Aorta (tissue), 5 donors: ENCODE measurements at regions not wholly inside any gene's neighbourhood (a gene's known extent, or its start where the extent isn't known, plus 50 kb on each side); places are given as distances from the start of the nearest gene placed in this dataset.

Experiments used
- ATAC-seq: fragments of 200-7000 bp; cut with Tn5 transposase; one replicate; pipeline ENCODE4 v1.9.1; 2022; ENCODE audit warnings: moderate library complexity; ENCODE audit not compliant: low FRiP score
- DNase-seq, 2 donors: peaks; one replicate each; pipeline ENCODE4 v3.0.0-alpha.2; 2020
- H3K27ac ChIP-seq, 2 donors: one replicate each; pipeline ENCODE4 v1.5.1; 2013; ENCODE audit warnings: low read length in 2 of 2, mild to moderate bottlenecking in 2 of 2, moderate library complexity in 2 of 2, control low read depth in 1 of 2, inconsistent platforms in 1 of 2, low read depth in 1 of 2
- H3K27me3 ChIP-seq, 2 donors: one replicate each; pipeline ENCODE4 v1.6.1; 2013; ENCODE audit warnings: control low read depth in 1 of 2, low read length in 1 of 2, mild to moderate bottlenecking in 1 of 2, moderate library complexity in 1 of 2; ENCODE audit not compliant: insufficient read depth in 2 of 2, control insufficient read depth in 1 of 2
- H3K36me3 ChIP-seq, 2 donors: one replicate each; pipeline ENCODE4 v1.6.1; 2013; ENCODE audit warnings: control low read depth in 1 of 2, low read length in 1 of 2, mild to moderate bottlenecking in 1 of 2; ENCODE audit not compliant: insufficient read depth in 2 of 2, control insufficient read depth in 1 of 2
- H3K4me1 ChIP-seq, 2 donors: one replicate each; pipeline ENCODE4 v1.6.1; 2013; ENCODE audit warnings: low read length in 2 of 2, control low read depth in 1 of 2, mild to moderate bottlenecking in 1 of 2, moderate library complexity in 1 of 2; ENCODE audit not compliant: insufficient read depth in 2 of 2, control insufficient read depth in 1 of 2
- H3K4me3 ChIP-seq, 2 donors: one replicate each; pipeline ENCODE4 v1.5.1; 2013; ENCODE audit warnings: low read length in 2 of 2, control low read depth in 1 of 2, mild to moderate bottlenecking in 1 of 2
- H3K9me3 ChIP-seq: one replicate; pipeline ENCODE4 v1.6.1; 2013; ENCODE audit warnings: mild to moderate bottlenecking, low read length; ENCODE audit not compliant: control insufficient read depth
- WGBS, 2 donors: extraction: QIAGEN DNeasy Blood & Tissue Kit; methylation state at CpG; one replicate each; pipeline ENCODE4 v1.1.7; 2013; 5-methylcytosine and 5-hydroxymethylcytosine counted together
- intact Hi-C, 2 donors: fragments of 100-400 bp; cut with DNase I; formaldehyde crosslinking; loops; one replicate each; pipeline versions ENCODE4 v1.14.2 to v1.15.0; 2022
- donor health status: healthy with polysubstance abuse.
- donor health status: Bipolar disorder and iron deficiency.
- donor health status: DM: no; HTN: no; CAD: no.
- donor health status: DM: no; HTN: no; CAD: no.
- donor health status: DM: yes; HTN: yes; CAD: no.

GRCh38 chr7:54015251-54015650 is 526.9 kb upstream of the VSTM2A start:
- DNase-seq (no peak), ATAC-seq (no peak)
- no peak overlapping the region for H3K27ac ChIP-seq
- intact Hi-C loops: no loop called here
- H3K4me3 ChIP-seq: no peak overlapping the region
- no peaks in the 10 kb centered on the region for H3K4me1 ChIP-seq
- no peaks in the 10 kb centered on the region for H3K9me3 ChIP-seq
- no peaks in the 10 kb centered on the region for H3K27me3 ChIP-seq
- WGBS, 2 donors: 63 to 64% methylated on average over 2 of the region's 2 CpGs
- no peaks in the 10 kb centered on the region for H3K36me3 ChIP-seq

- Histone ChIP-seq H3K4me3 (no peak overlapping the region), H3K27me3 (no peaks in the 10 kb centered on the region), H3K9me3 (peaks cover 1% of the 10 kb centered on the region), H3K4me1 (no peaks in the 10 kb centered on the region), H3K27ac (no peak overlapping the region), H3K36me3 (no peaks in the 10 kb centered on the region)
- WGBS, 2 donors: 74 to 82% methylated on average over 1 of the region's 1 CpG
- intact Hi-C loops: no loop called here
- DNase-seq (no peak), ATAC-seq (no peak)
These were observed 504.3 kb upstream of the VSTM2A start for GRCh38 chr7:54037873-54038272.

GRCh38 chr7:54060643-54061042 is 481.5 kb upstream of the VSTM2A start:
- Histone ChIP-seq H3K9me3 (peaks cover 2% of the 10 kb centered on the region), H3K4me3 (no peak overlapping the region), H3K36me3 (no peaks in the 10 kb centered on the region), H3K4me1 (no peaks in the 10 kb centered on the region), H3K27me3 (no peaks in the 10 kb centered on the region), H3K27ac (no peak overlapping the region)
- ATAC-seq (no peak), DNase-seq (no peak)
- WGBS, 2 donors: 64 to 73% methylated on average over 4 of the region's 4 CpGs
- intact Hi-C loops: no loop called here

GRCh38 chr7:54066643-54067042 is 475.5 kb upstream of the VSTM2A start:
- Histone ChIP-seq H3K27me3 (no peaks in the 10 kb centered on the region), H3K4me1 (no peaks in the 10 kb centered on the region), H3K36me3 (no peaks in the 10 kb centered on the region), H3K27ac (no peak overlapping the region), H3K9me3 (no peaks in the 10 kb centered on the region), H3K4me3 (no peak overlapping the region)
- intact Hi-C loops: no loop called here
- no peak for DNase-seq
- ATAC-seq: no peak
- WGBS, 2 donors: 75 to 79% methylated on average over 5 of the region's 5 CpGs

- DNase-seq (no peak), ATAC-seq (no peak)
- H3K4me1 ChIP-seq: no peaks in the 10 kb centered on the region
- no peaks in the 10 kb centered on the region for H3K27me3 ChIP-seq
- H3K27ac ChIP-seq: no peak overlapping the region
- peaks cover 3% of the 10 kb centered on the region for H3K9me3 ChIP-seq
- no peaks in the 10 kb centered on the region for H3K36me3 ChIP-seq
- WGBS, 2 donors: 80 to 81% methylated on average over 4 of the region's 4 CpGs
- H3K4me3 ChIP-seq: no peak overlapping the region
- intact Hi-C loops: no loop called here
These were observed 472.3 kb upstream of the VSTM2A start for GRCh38 chr7:54069843-54070242.

- intact Hi-C loops: no loop called here
- H3K4me1 ChIP-seq: no peaks in the 10 kb centered on the region
- no peaks in the 10 kb centered on the region for H3K27me3 ChIP-seq
- no peak overlapping the region for H3K27ac ChIP-seq
- H3K36me3 ChIP-seq: no peaks in the 10 kb centered on the region
- ATAC-seq (no peak), DNase-seq (no peak)
- H3K9me3 ChIP-seq: peaks cover 4% of the 10 kb centered on the region
- no peak overlapping the region for H3K4me3 ChIP-seq
- 64 to 75% methylated on average over 4 of the region's 4 CpGs for WGBS, 2 donors
These were observed 469.5 kb upstream of the VSTM2A start for GRCh38 chr7:54072710-54073109.

GRCh38 chr7:54076616-54077015 is 465.6 kb upstream of the VSTM2A start:
- Histone ChIP-seq H3K9me3 (peaks cover 4% of the 10 kb centered on the region), H3K27me3 (no peaks in the 10 kb centered on the region), H3K4me3 (no peak overlapping the region), H3K27ac (no peak overlapping the region), H3K4me1 (no peaks in the 10 kb centered on the region), H3K36me3 (no peaks in the 10 kb centered on the region)
- intact Hi-C loops: no loop called here
- 80 to 83% methylated on average over 3 of the region's 3 CpGs for WGBS, 2 donors
- no peak for ATAC-seq
- no peak for DNase-seq

- Histone ChIP-seq H3K27me3 (no peaks in the 10 kb centered on the region), H3K36me3 (no peaks in the 10 kb centered on the region), H3K27ac (no peak overlapping the region), H3K4me3 (no peak overlapping the region), H3K9me3 (no peaks in the 10 kb centered on the region), H3K4me1 (no peaks in the 10 kb centered on the region)
- DNase-seq: no peak
- no peak for ATAC-seq
- 60 to 65% methylated on average over 2 of the region's 2 CpGs for WGBS, 2 donors
- intact Hi-C loops: no loop called here
These were observed 461.6 kb upstream of the VSTM2A start for GRCh38 chr7:54080525-54080924.

GRCh38 chr7:54080971-54081370 is 461.2 kb upstream of the VSTM2A start:
- Histone ChIP-seq H3K4me3 (no peak overlapping the region), H3K9me3 (no peaks in the 10 kb centered on the region), H3K27me3 (no peaks in the 10 kb centered on the region), H3K4me1 (no peaks in the 10 kb centered on the region), H3K36me3 (no peaks in the 10 kb centered on the region), H3K27ac (no peak overlapping the region)
- intact Hi-C loops: no loop called here
- 38 to 44% methylated on average over 4 of the region's 4 CpGs for WGBS, 2 donors
- DNase-seq: no peak
- no peak for ATAC-seq
